Activated CD8-positive, alpha-beta memory T cell treated with anti-CD3 and anti-CD28 coated beads, Interleukin-2, amount 50 U/mL, for 48 hours (primary cell): ENCODE measurements at regions not wholly inside any gene's neighbourhood (a gene's known extent, or its start where the extent isn't known, plus 50 kb on each side); places are given as distances from the start of the nearest gene placed in this dataset.

Experiments used
- DNase-seq: peaks from one replicate; pipeline ENCODE4 v3.0.0-alpha.2; 2020

DNA sequence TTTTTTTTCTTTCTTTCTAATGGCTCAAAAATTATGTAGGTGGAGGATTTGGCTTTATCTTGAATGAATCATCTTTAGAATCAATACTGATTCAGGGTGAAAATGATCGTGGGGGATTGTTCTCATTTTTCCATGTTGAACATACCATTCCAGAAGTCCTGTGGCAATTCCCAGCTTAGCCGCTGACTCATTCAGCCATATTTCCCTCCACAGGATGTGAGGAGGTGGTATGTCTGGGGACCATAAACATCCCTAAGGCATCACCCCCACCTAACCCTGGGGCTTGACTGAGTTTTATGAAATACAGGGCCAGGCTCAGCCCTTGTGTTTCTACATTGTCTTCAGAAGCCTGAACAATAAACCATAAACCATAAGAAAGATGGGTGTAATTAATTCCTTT, 92.7 kb upstream of the FN1 start:
- no peak for DNase-seq

- DNase-seq, result no peak
These were observed 91.9 kb upstream of the FN1 start for GRCh38 chr2:215527736-215528135.

GRCh38 chr2:215526341-215526740, 90.5 kb upstream of the FN1 start:
- no peak for DNase-seq

DNA sequence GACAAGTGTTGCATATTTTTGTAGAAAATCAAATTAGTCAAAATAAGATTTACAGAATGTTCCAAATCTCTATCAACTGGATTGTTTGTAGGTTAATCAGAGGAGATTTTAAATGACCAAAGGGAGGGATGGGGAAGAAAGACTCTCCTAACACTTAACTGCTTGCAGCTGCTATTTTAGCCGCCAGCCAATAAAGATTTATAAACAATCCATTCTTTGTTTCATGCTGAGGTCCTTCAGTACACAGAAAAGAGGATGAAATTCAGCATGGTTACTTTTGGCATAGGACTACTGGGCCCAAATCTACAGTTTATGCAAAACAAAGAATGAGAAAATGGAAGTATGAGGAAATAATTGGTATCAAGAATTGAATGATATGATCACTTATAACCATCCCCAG, 86.4 kb upstream of the FN1 start:
- DNase-seq, result no peak

GRCh38 chr2:215521031-215521430, 85.2 kb upstream of the FN1 start:
- DNase-seq, result no peak

GRCh38 chr2:215517391-215517790, 81.5 kb upstream of the FN1 start:
- no peak for DNase-seq

- no peak for DNase-seq
These were observed 78.6 kb upstream of the FN1 start for GRCh38 chr2:215514516-215514915.

DNA sequence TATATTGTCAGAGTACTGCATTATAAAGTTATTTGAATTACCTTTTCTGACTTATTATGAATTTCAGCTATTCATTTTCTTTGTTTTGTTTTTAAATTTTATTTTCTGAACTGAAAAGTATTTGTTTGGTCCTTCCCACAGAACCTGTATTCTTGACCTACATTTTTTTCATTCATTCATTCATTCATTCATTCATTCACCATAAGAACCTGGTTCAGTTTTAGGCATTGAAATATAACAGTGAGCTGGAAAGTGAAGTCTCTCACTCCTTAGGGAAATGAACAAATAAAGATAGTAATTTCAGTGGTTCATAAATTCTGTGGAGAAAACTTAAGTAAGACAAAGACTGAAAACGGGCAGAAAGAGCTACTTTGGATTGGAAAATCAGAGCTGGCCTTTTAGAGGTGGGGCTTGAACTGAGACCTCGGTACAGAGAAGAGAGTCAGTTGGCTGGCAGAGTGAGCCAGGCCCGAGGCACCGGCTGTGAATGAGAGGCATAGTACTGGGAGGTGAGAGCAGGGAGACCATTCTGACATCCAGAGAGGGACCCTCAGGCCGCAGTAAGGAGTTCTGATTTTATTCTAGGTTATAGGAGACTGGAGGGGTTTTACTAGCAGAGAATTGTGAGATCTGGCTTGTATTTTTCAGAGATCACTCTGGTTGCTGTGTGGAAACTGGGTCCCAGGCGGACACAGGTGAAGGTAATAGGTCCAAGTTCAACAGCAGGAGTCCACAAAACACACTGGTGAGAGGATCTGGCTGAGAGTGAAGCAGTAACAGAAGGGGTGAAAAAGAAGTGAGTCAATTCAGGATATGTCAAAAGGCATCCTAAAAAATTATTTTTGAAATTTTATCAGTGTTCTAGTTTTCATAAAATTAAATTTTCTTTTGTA, 75.8 kb upstream of the FN1 start:
- DNase-seq, result no peak

DNA sequence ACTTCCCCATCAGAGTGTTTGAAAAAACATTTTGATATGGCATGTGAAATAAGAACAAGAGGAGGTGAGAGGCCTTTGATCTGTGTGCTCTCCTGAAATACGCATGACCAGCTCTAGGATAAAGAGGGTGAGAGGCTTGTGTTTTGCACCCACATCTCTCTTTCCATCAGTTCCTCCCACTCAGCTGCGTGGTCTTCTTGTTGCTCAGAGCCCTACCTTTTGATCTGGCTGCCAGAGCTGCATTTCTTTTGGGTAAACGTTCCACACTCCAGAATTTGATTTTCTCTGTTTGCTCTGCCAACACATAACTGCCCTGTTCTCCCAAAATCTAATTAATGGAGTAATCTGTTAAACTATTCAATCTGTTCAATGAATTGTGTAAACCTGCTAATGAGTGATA, 72.0 kb upstream of the FN1 start:
- DNase-seq, result no peak

GRCh38 chr2:215507136-215507535, 71.3 kb upstream of the FN1 start:
- DNase-seq, result no peak

- DNase-seq, result no peak
These were observed 70.7 kb upstream of the FN1 start for GRCh38 chr2:215506604-215506990.

GRCh38 chr2:215505044-215505786, 69.3 kb upstream of the FN1 start:
- no peak for DNase-seq

DNA sequence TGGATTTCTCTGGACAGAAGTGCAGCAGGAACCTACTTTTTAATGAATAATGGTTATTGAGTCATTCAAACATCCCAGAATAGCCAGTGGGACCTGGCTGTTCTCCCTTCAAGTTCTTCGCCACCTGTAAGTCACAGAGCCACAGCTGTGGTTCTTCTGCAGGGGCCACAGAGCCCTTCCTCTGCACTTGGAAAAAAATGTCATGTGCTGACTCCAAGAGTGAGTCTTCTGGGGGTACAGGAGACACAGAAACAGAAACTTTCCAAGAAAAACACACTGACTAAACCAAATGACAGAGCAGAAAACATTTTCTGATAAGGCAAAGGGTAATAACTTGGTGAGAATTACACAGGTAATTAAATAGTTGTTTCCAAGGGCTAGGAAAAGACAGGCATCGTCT, 68.7 kb upstream of the FN1 start:
- DNase-seq, result no peak

- DNase-seq, result no peak
These were observed 67.5 kb upstream of the FN1 start for GRCh38 chr2:215503381-215503780.

- DNase-seq, result no peak
These were observed 64.6 kb upstream of the FN1 start for GRCh38 chr2:215500466-215500865.

- DNase-seq, result no peak
These were observed 63.5 kb upstream of the FN1 start for GRCh38 chr2:215499331-215499730.

DNA sequence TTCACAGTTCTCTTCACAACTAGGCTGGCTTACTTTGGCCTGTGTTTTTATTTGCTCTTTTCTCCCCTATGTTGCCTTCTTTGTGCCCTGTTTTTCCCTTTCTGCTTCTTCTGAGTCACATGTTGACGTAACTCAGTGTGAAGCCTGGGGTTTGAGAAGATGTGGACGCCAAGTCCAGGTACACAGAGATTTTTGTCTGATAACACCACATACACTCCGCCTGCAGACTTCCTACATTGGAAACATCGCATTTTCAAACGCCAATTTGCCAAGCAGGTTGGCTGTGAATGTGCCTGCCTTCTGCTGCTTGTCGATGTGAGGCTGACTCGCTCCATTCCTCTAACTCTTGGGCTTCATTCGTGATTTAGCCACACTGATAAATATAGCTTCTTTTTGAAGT, 62.6 kb upstream of the FN1 start:
- no peak for DNase-seq

GRCh38 chr2:215493376-215493775, 57.5 kb upstream of the FN1 start:
- no peak for DNase-seq

GRCh38 chr2:215489288-215489848, 53.5 kb upstream of the FN1 start:
- DNase-seq, result no peak

DNA sequence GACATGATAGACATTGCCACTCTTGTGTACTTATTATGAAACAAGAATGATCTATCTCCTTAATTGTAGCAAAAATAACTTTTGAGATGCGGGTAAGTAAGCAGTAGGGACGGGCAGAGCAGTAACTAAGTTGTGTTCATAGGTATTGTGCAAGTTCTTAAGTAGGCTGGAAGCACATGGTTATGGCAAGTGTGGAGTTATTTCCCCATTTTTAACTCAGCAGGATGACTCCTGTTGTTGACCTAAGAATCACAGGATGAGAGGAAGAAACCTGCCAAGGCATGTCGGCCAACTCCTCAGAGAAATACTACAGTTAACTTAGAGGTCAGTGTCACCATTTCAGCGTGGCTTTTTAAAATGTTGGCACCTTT, 51.1 kb upstream of the FN1 start:
- no peak for DNase-seq

DNA sequence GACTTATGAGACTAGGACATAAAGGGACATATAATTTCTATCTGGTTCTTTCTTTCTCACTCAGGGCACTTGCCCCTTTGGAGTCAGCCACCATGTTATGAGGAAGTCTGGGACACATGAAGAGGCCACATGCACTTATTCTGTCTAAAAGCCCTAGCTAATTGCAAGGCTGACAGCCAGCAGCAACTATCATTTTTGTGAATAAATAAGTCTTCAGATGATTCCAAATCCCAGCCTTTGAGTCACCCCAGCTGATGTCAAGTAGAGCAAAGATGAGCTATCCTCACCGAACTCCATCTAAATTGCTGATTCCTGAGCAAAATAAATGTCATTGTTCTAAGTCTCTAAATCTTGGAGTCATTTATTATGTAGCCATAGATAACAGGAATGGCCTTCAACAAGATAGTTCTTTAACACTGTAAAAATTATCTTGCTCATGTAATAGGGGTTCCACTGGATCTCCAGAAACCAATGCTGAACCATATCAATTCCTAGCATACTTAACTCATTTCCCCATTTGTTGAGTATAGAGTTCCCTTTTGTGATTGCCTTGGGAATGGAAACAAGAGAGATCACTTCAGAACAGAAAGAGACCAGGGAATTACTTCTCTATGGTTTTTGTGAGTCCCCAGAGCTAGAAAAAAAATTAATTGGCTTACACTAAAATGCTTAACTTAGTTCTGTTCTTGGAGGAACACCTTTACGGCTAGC, 50.6 kb upstream of the FN1 start:
- no peak for DNase-seq
